ENCODE measurements at regions not wholly inside any gene's neighbourhood (a gene's known extent, or its start where the extent isn't known, plus 50 kb on each side); places are given as distances from the start of the nearest gene placed in this dataset.

GRCh38 chr2:59886759-59887158, 666.7 kb downstream of the BCL11A start:
- TF ChIP-seq, protein P1, sequence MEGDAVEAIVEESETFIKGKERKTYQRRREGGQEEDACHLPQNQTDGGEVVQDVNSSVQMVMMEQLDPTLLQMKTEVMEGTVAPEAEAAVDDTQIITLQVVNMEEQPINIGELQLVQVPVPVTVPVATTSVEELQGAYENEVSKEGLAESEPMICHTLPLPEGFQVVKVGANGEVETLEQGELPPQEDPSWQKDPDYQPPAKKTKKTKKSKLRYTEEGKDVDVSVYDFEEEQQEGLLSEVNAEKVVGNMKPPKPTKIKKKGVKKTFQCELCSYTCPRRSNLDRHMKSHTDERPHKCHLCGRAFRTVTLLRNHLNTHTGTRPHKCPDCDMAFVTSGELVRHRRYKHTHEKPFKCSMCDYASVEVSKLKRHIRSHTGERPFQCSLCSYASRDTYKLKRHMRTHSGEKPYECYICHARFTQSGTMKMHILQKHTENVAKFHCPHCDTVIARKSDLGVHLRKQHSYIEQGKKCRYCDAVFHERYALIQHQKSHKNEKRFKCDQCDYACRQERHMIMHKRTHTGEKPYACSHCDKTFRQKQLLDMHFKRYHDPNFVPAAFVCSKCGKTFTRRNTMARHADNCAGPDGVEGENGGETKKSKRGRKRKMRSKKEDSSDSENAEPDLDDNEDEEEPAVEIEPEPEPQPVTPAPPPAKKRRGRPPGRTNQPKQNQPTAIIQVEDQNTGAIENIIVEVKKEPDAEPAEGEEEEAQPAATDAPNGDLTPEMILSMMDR (conservative IDR thresholded peaks at IDR 0.05) = no peak
- no peak for TF ChIP-seq EZH2 (IDR thresholded peaks at IDR 0.05; ENCODE audit: low read depth)

All from PC-9 (cell line).